Psoas muscle (tissue), 7 donors: ENCODE measurements at regions not wholly inside any gene's neighbourhood (a gene's known extent, or its start where the extent isn't known, plus 50 kb on each side); places are given as distances from the start of the nearest gene placed in this dataset.
"Not testable (repeated sequence)": the region's sequence is repeated elsewhere in the genome, so short reads cannot be mapped to it uniquely, and the experiment has no call there.

ENCODE experiments used
- ATAC-seq, 4 donors: fragments of 200-7000 bp; cut with Tn5 transposase; one replicate each; pipeline ENCODE4 v1.9.1; 2020; ENCODE audit warnings: moderate library complexity in 3 of 4, mild to moderate bottlenecking in 2 of 4
- DNase-seq, 2 donors: peaks; one replicate each; pipeline ENCODE4 v3.0.0-alpha.2; 2020
- H3K27ac ChIP-seq: fragments of 200-600 bp; one replicate; pipeline ENCODE4 v1.8.0; 2022
- H3K27me3 ChIP-seq, 3 donors: fragments of 200-600 bp in 1 of 3; one replicate each; pipeline versions ENCODE4 v1.6.1 to v1.8.0; 2013 to 2022; ENCODE audit warnings: low read length in 2 of 3, mild to moderate bottlenecking in 2 of 3, moderate library complexity in 1 of 3; ENCODE audit not compliant: insufficient read depth in 3 of 3
- H3K36me3 ChIP-seq, 2 donors: fragments of 200-600 bp in 1 of 2; one replicate each; pipeline versions ENCODE4 v1.6.1 to v1.8.0; 2013 to 2022; ENCODE audit warnings: low read depth in 1 of 2, mild to moderate bottlenecking in 1 of 2, moderate library complexity in 1 of 2; ENCODE audit not compliant: insufficient read depth in 1 of 2
- H3K4me1 ChIP-seq: fragments of 200-600 bp; one replicate; pipeline ENCODE4 v1.8.0; 2022
- H3K4me3 ChIP-seq: fragments of 200-600 bp; one replicate; pipeline ENCODE4 v1.8.0; 2022; ENCODE audit warnings: mild to moderate bottlenecking
- H3K9me3 ChIP-seq: fragments of 200-600 bp; one replicate; pipeline ENCODE4 v1.8.0; 2022
- WGBS, 3 donors: extraction: QIAGEN DNeasy Blood & Tissue Kit; methylation state at CpG; one replicate each; pipeline versions ENCODE4 v1.1.6 to v1.1.7; 2013; 5-methylcytosine and 5-hydroxymethylcytosine counted together
- intact Hi-C, 2 donors: fragments of 100-400 bp; cut with DNase I; formaldehyde crosslinking; loops; one replicate each; pipeline versions ENCODE4 v1.11.0 to v1.14.2; 2022
- TF ChIP-seq, protein P1 (sequence below): fragments of 200-600 bp; IDR thresholded peaks from one replicate; pipeline ENCODE4 v1.8.0; 2022; ENCODE audit warnings: antibody characterized with exemption
- donor health status: healthy with polysubstance abuse.
- donor health status: DM: no; HTN: no; CAD: no; lungs with moderate emphysema.
- donor health status: Bipolar disorder and iron deficiency.
- donor health status: healthy.
- donor health status: DM: yes; HTN: yes; CAD: no.
- donor health status: DM: no; HTN: no; CAD: no.
- donor health status: DM: yes; HTN: yes; CAD: no.

DNA sequence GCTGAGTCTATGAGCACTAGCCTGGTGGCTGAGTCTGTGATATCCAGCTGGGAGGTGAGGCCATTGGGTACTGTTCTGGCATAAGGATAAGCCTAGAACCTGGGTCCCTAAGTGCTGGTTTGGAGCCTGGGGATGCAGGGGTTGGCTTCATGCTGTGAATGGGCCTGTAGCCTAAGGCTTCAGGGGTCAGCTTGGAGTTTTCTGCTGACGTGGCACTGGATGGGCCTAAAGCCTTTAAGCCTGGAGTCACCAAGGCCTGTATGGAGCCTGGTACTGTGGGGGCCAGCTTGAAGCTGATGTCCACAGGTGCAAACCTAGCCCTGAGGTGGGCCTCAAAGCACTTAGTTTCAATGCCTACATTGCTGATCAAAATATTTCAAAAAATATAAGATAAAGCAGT lies 979.6 kb upstream of the POU3F4 start:
- no peaks in the 10 kb centered on the region for H3K27me3 ChIP-seq
- H3K4me3 ChIP-seq, result no peak overlapping the region
- DNase-seq, result no peak
- no peaks in the 10 kb centered on the region for H3K4me1 ChIP-seq
- intact Hi-C loops, result no loop called here
- H3K27ac ChIP-seq, result no peak overlapping the region
- ATAC-seq, result no peak
- WGBS, 3 donors, result 46 to 68% methylated on average over 1 of the region's 1 CpG; no CpG with 5 or more reads in 1 of the 3 donors
- H3K9me3 ChIP-seq, result no peaks in the 10 kb centered on the region
- H3K36me3 ChIP-seq, result no peaks in the 10 kb centered on the region
- TF ChIP-seq, protein P1, sequence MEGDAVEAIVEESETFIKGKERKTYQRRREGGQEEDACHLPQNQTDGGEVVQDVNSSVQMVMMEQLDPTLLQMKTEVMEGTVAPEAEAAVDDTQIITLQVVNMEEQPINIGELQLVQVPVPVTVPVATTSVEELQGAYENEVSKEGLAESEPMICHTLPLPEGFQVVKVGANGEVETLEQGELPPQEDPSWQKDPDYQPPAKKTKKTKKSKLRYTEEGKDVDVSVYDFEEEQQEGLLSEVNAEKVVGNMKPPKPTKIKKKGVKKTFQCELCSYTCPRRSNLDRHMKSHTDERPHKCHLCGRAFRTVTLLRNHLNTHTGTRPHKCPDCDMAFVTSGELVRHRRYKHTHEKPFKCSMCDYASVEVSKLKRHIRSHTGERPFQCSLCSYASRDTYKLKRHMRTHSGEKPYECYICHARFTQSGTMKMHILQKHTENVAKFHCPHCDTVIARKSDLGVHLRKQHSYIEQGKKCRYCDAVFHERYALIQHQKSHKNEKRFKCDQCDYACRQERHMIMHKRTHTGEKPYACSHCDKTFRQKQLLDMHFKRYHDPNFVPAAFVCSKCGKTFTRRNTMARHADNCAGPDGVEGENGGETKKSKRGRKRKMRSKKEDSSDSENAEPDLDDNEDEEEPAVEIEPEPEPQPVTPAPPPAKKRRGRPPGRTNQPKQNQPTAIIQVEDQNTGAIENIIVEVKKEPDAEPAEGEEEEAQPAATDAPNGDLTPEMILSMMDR, result no peak

DNA sequence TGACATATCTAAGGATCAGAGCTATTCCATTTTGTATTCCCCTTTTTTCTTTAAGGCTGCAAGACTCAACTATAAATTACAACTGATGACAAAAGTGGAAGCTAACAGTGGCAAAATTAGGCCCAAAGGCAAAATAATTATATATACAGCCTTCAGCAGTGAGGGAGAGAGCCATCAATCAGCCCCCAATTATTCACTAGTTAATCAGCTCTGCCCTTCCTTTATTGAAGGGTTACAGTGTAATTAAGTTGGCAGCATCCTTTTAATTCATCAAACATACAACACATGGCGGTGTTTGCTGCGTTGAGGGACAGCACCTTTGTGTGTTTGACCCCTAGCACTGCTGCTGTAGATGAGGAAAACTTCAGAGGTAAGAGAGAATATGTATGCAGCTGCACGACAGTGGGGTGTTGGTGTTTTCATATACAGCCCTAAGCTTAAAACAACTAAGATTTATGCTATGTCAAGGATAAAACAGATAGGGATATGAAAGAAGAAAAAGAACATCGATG lies 973.9 kb upstream of the POU3F4 start:
- TF ChIP-seq, protein P1, result no peak
- H3K36me3 ChIP-seq, result no peaks in the 10 kb centered on the region
- ATAC-seq (no peak), DNase-seq (no peak)
- H3K4me1 ChIP-seq, result no peaks in the 10 kb centered on the region
- intact Hi-C loops, result no loop called here
- 47 to 54% (median 51%) methylated on average over 4 of the region's 4 CpGs for WGBS, 3 donors
- H3K4me3 ChIP-seq, result no peak overlapping the region
- no peak overlapping the region for H3K27ac ChIP-seq
- no peaks in the 10 kb centered on the region for H3K9me3 ChIP-seq
- H3K27me3 ChIP-seq, result no peaks in the 10 kb centered on the region

DNA sequence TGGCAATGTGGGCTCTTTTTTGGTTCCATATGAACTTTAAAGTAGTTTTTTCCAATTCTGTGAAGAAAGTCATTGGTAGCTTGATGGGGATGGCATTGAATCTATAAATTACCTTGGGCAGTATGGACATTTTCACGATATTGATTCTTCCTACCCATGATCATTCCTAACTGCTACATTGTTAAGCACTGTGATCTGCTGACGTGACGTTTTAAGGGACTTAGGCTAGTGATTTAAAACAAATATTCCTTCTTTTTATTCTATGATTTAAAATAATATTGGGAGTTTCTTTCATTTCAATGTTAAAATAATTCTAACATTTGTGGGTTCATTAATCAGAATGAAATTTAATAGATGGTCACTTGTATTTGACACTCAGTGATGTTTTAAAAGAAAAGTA lies 970.9 kb upstream of the POU3F4 start:
- WGBS, 3 donors, result 81 to 84% (median 82%) methylated on average over 3 of the region's 3 CpGs
- DNase-seq, H3K36me3 ChIP-seq, H3K27ac ChIP-seq, H3K9me3 ChIP-seq, ATAC-seq, intact Hi-C loops, H3K27me3 ChIP-seq, H3K4me3 ChIP-seq, H3K4me1 ChIP-seq: not testable (repeated sequence)

DNA sequence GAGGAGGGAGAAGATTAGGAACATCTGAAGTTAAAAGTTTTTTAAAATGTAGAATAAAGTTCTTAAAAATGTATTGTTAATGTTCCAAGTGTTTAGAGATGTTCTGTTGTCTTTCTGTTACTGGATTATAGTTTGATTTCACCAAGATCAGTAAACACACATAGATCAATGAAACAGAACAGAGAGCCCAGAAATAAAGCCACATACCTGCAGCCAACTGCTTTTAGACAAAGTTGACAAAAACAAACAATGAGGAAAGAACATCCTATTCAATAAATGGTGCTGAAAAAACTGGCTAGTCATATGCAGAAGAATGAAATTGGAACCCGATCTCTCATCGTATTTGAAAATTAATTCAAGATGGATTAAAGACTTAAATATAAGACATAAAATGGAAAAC lies 966.3 kb upstream of the POU3F4 start:
- ATAC-seq, result no peak
- TF ChIP-seq, protein P1, result no peak
- 81 to 97% (median 93%) methylated on average over 2 of the region's 2 CpGs for WGBS, 3 donors

DNA sequence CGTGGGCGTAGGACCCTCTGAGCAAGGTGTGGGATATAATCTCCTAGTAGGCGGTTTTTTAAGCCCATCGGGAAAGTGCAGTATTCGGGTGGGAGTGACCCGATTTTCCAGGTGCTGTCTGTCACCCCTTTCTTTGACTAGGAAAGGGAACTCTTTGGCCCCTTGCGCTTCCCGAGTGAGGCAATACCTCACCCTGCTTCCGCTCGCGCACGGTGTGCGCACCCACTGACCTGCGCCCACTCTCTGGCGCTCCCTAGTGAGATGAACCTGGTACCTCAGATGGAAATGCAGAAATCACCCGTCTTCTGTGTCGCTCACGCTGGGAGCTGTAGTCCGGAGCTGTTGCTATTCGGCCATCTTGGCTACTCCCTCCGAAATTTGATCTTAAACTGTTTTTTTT lies 955.9 kb upstream of the POU3F4 start:
- H3K27me3 ChIP-seq, DNase-seq, intact Hi-C loops, H3K4me1 ChIP-seq, ATAC-seq, H3K9me3 ChIP-seq, H3K36me3 ChIP-seq, H3K4me3 ChIP-seq, H3K27ac ChIP-seq: not testable (repeated sequence)
- WGBS, 3 donors, result 81 to 93% (median 92%) methylated on average over 17 to 21 of the region's 21 CpGs

More for the DNA sequence above, 966.3 kb upstream of the POU3F4 start:
- H3K4me3 ChIP-seq, result no peak overlapping the region
- no peaks in the 10 kb centered on the region for H3K9me3 ChIP-seq
- H3K27ac ChIP-seq, result no peak overlapping the region
- H3K27me3 ChIP-seq, result peaks cover 0 to 3% (median 0%) of the 10 kb centered on the region in 3 donors
- H3K4me1 ChIP-seq, result no peaks in the 10 kb centered on the region
- DNase-seq, result no peak
- intact Hi-C loops, result no loop called here
- no peaks in the 10 kb centered on the region for H3K36me3 ChIP-seq

DNA sequence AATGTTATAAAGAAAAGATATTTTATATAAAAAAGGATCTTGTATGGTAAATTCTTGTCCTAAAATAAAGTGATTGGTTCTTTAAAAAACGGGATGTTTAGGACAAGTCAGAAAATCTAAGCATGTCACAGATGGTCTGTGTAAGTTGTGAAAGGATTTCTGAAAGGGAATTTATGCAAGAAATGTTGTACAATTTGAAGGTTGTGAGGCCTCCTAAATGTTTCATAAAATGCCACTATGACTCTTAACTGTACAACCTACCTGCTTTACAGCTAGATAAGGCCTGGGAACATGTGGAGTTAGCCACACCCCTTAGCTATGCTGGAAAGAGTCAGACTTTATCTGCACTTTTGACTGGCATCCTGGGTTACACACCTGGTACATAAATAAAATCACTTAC lies 951.5 kb upstream of the POU3F4 start:
- intact Hi-C loops, result no loop called here
- Histone ChIP-seq H3K36me3 (no peaks in the 10 kb centered on the region), H3K4me3 (no peak overlapping the region), H3K27me3 (no peaks in the 10 kb centered on the region), H3K9me3 (no peaks in the 10 kb centered on the region), H3K27ac (no peak overlapping the region), H3K4me1 (no peaks in the 10 kb centered on the region)
- WGBS, 3 donors, result 28 to 43% (median 43%) methylated on average over 1 of the region's 1 CpG
- ATAC-seq (no peak), DNase-seq (no peak)
- TF ChIP-seq, protein P1, result no peak
